ENCODE measurements at regions not wholly inside any gene's neighbourhood (a gene's known extent, or its start where the extent isn't known, plus 50 kb on each side); places are given as distances from the start of the nearest gene placed in this dataset.

- no peak for TF ChIP-seq POLR2A (IDR thresholded peaks at IDR 0.05)
- no peak for TF ChIP-seq CTCF (IDR thresholded peaks at IDR 0.05)
- no peak for TF ChIP-seq POLR2AphosphoS5 (IDR thresholded peaks at IDR 0.05)
These were observed 366.3 kb downstream of the SLITRK6 start for GRCh38 chr13:85432881-85433280.

Data from breast epithelium (tissue), 3 donors.